SK-N-SH treated with all-trans-retinoic acid at 6 μM for 48 hours (cell line): ENCODE measurements at regions not wholly inside any gene's neighbourhood (a gene's known extent, or its start where the extent isn't known, plus 50 kb on each side); places are given as distances from the start of the nearest gene placed in this dataset.

Source experiments
- ATAC-seq: fragments of 200-7000 bp; cut with Tn5 transposase; 3 replicates; pipeline ENCODE4 v1.9.1; 2020; ENCODE audit warnings: mild to moderate bottlenecking, moderate library complexity
- ARNTL ChIP-seq: fragments of 450-650 bp; formaldehyde crosslinking; IDR thresholded peaks from 2 replicates; pipeline ENCODE4 v1.5.0; 2020; ENCODE audit warnings: low read depth, mild to moderate bottlenecking, moderate library complexity, borderline replicate concordance
- BACH2 ChIP-seq: fragments of 250-450 bp; sonication (Bioruptor Pico); IDR thresholded peaks from 2 replicates; pipeline ENCODE4 v1.9.0; 2021; ENCODE audit warnings: mild to moderate bottlenecking, borderline replicate concordance
- CSDC2 ChIP-seq: fragments of 250-450 bp; sonication (Bioruptor Pico); IDR thresholded peaks from 2 replicates; pipeline ENCODE4 v1.5.0; 2020; ENCODE audit warnings: mild to moderate bottlenecking, moderate library complexity
- ESRRG ChIP-seq: fragments of 250-450 bp; sonication (Bioruptor Pico); IDR thresholded peaks from 2 replicates; pipeline ENCODE4 v1.6.1; 2021; ENCODE audit warnings: mild to moderate bottlenecking
- ISL1 ChIP-seq: fragments of 250-450 bp; sonication (Bioruptor Pico); IDR thresholded peaks from 2 replicates; pipeline ENCODE4 v2.1.2; 2022; ENCODE audit warnings: mild to moderate bottlenecking, moderate library complexity
- OSR1 ChIP-seq: fragments of 250-450 bp; sonication (Bioruptor Pico); IDR thresholded peaks from 2 replicates; pipeline ENCODE4 v1.8.0; 2022; ENCODE audit warnings: moderate library complexity, mild to moderate bottlenecking, inconsistent platforms
- PPARA ChIP-seq: fragments of 250-450 bp; sonication (Bioruptor Pico); IDR thresholded peaks from 2 replicates; pipeline ENCODE4 v1.5.0; 2020; ENCODE audit warnings: mild to moderate bottlenecking, borderline replicate concordance
- RARB ChIP-seq: fragments of 250-450 bp; sonication (Bioruptor Pico); IDR thresholded peaks from 2 replicates; pipeline ENCODE4 v1.8.0; 2021; ENCODE audit warnings: mild to moderate bottlenecking, moderate library complexity
- SNAI2 ChIP-seq: fragments of 250-450 bp; sonication (Bioruptor Pico); IDR thresholded peaks from 2 replicates; pipeline ENCODE4 v1.5.0; 2020; ENCODE audit warnings: mild to moderate bottlenecking, moderate library complexity
- TCF4 ChIP-seq: fragments of 250-450 bp; sonication (Bioruptor Pico); IDR thresholded peaks from 2 replicates; pipeline ENCODE4 v1.8.0; 2021; ENCODE audit warnings: mild to moderate bottlenecking, moderate library complexity, borderline replicate concordance
- TOX ChIP-seq: fragments of 250-450 bp; sonication (Bioruptor Pico); IDR thresholded peaks from 2 replicates; pipeline ENCODE4 v1.8.0; 2021; ENCODE audit warnings: mild to moderate bottlenecking, moderate library complexity, borderline replicate concordance
- ZC3H10 ChIP-seq: fragments of 250-450 bp; sonication (Bioruptor Pico); IDR thresholded peaks from 2 replicates; pipeline ENCODE4 v1.5.1; 2021; ENCODE audit warnings: mild to moderate bottlenecking, moderate library complexity
- ZFP3 ChIP-seq: fragments of 250-450 bp; sonication (Bioruptor Pico); IDR thresholded peaks from 2 replicates; pipeline ENCODE4 v1.5.0; 2020; ENCODE audit warnings: mild to moderate bottlenecking, moderate library complexity
- ZFP30 ChIP-seq: fragments of 450-650 bp; formaldehyde crosslinking; IDR thresholded peaks from 2 replicates; pipeline ENCODE4 v1.5.0; 2022; ENCODE audit warnings: mild to moderate bottlenecking, moderate library complexity
- ZNF565 ChIP-seq: fragments of 450-650 bp; formaldehyde crosslinking; conservative IDR thresholded peaks from 2 replicates; pipeline ENCODE4 v1.5.0; 2020; ENCODE audit warnings: low read depth, mild to moderate bottlenecking, moderate library complexity
- ZNF70 ChIP-seq: fragments of 450-650 bp; formaldehyde crosslinking; IDR thresholded peaks from 2 replicates; pipeline ENCODE4 v1.5.0; 2020; ENCODE audit warnings: mild to moderate bottlenecking, moderate library complexity
- ZNF8 ChIP-seq: fragments of 450-650 bp; formaldehyde crosslinking; IDR thresholded peaks from 2 replicates; pipeline ENCODE4 v1.5.0; 2020; ENCODE audit warnings: mild to moderate bottlenecking, moderate library complexity
- TF ChIP-seq, protein P1 (sequence below): fragments of 250-450 bp; sonication (Bioruptor Pico); IDR thresholded peaks from 2 replicates; pipeline ENCODE4 v1.5.1; 2021; ENCODE audit warnings: mild to moderate bottlenecking, moderate library complexity
- TF ChIP-seq, protein P2 (sequence below): fragments of 250-450 bp; sonication (Bioruptor Pico); IDR thresholded peaks from 2 replicates; pipeline ENCODE4 v1.5.0; 2020; ENCODE audit warnings: mild to moderate bottlenecking, moderate library complexity
- TF ChIP-seq, protein P3 (sequence below): fragments of 250-450 bp; sonication (Bioruptor Pico); IDR thresholded peaks from 2 replicates; pipeline ENCODE4 v1.8.0; 2021; ENCODE audit warnings: low read depth, mild to moderate bottlenecking, moderate library complexity, borderline replicate concordance
- TF ChIP-seq, protein P4 (sequence below): fragments of 250-450 bp; sonication (Bioruptor Pico); IDR thresholded peaks from 2 replicates; pipeline ENCODE4 v1.8.0; 2020; ENCODE audit warnings: mild to moderate bottlenecking, moderate library complexity, borderline replicate concordance

DNA sequence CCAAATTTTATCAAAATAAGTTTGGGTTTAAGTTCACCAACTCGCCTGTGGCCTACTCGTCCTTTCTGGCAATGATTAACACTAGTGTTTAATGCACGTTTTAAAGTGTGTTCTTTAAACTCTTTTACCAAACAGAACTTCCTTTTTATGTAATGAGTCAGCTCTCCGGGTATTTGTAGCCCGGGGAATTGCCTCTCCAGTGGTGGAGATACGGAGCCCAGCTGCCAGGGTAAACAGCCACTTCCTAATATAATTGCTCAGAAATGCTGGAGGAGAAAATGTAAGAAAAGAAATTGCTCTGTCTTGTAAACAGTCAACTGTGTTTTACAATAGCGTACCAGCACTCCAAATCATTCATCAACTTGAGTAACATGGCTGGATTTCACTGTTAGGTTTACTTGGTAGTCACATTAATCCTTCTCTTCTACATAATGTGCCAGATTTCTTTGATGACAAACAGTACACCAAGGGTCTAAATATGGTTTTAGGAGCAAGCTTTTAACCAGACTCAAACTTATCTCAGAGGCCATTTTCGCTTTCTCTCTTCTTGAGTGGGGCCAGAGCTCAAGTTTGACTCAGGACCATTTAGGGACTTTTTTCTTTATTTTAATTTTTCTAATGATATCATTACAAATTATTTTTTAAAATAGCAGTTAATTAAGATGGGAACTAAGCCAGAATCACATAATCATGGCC is 101.2 kb upstream of the SLC38A2 start:
- peak; percentile 95 for ATAC-seq
- TF ChIP-seq TCF4 (CRISPR knock-in tag) (no peak), OSR1 (CRISPR knock-in tag) (no peak), ZC3H10 (CRISPR knock-in tag) (no peak), ESRRG (CRISPR knock-in tag) (no peak), ZNF8 (peak; percentile 67; the same call in 1 of the 2 replicates), ZFP30 (CRISPR knock-in tag) (no peak), CSDC2 (no peak), ZFP3 (CRISPR knock-in tag) (no peak), RARB (CRISPR knock-in tag) (no peak), ISL1 (CRISPR knock-in tag) (peak; percentile 80), SNAI2 (no peak)
- TF ChIP-seq, protein P1, sequence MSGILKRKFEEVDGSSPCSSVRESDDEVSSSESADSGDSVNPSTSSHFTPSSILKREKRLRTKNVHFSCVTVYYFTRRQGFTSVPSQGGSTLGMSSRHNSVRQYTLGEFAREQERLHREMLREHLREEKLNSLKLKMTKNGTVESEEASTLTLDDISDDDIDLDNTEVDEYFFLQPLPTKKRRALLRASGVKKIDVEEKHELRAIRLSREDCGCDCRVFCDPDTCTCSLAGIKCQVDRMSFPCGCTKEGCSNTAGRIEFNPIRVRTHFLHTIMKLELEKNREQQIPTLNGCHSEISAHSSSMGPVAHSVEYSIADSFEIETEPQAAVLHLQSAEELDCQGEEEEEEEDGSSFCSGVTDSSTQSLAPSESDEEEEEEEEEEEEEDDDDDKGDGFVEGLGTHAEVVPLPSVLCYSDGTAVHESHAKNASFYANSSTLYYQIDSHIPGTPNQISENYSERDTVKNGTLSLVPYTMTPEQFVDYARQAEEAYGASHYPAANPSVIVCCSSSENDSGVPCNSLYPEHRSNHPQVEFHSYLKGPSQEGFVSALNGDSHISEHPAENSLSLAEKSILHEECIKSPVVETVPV (CRISPR knock-in tag), result no peak
- TF ChIP-seq, protein P2, sequence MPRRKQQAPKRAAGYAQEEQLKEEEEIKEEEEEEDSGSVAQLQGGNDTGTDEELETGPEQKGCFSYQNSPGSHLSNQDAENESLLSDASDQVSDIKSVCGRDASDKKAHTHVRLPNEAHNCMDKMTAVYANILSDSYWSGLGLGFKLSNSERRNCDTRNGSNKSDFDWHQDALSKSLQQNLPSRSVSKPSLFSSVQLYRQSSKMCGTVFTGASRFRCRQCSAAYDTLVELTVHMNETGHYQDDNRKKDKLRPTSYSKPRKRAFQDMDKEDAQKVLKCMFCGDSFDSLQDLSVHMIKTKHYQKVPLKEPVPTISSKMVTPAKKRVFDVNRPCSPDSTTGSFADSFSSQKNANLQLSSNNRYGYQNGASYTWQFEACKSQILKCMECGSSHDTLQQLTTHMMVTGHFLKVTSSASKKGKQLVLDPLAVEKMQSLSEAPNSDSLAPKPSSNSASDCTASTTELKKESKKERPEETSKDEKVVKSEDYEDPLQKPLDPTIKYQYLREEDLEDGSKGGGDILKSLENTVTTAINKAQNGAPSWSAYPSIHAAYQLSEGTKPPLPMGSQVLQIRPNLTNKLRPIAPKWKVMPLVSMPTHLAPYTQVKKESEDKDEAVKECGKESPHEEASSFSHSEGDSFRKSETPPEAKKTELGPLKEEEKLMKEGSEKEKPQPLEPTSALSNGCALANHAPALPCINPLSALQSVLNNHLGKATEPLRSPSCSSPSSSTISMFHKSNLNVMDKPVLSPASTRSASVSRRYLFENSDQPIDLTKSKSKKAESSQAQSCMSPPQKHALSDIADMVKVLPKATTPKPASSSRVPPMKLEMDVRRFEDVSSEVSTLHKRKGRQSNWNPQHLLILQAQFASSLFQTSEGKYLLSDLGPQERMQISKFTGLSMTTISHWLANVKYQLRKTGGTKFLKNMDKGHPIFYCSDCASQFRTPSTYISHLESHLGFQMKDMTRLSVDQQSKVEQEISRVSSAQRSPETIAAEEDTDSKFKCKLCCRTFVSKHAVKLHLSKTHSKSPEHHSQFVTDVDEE, result no peak

DNA sequence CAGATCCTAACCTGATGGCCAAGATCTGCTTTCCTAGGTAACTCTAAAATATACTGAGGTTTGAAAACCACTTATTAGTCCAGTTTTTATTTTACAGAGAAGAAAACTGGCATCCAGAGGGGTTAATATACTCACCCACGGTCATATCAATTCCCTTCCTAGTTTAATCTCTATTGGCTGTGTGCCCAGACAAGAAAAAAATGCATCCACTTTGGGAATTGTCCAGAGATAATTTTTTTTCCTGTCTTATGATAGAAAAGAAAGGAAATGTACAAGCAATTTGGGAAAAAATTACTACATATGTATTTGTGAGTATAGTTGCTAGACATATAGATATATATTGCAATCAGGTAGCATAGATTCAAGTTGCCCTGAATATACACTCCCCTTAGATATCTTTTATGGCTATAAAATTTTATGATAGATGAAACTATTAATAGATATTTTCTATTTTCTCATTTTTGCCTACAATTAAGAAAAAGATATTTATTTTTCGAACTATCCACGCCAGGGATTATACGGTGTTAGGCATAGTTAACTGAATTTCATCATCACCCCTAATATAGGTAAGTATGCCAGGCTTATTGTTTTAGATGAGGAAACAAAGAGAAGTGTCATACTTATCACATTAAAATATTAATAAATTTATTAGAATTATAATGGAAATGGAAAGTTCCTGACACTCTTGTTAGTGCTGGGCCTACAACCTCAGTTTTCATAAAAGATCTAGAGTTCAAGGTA is 100.5 kb upstream of the SLC38A2 start:
- peak; percentile 25 for ATAC-seq
- peak; percentile 78 for TF ChIP-seq ISL1 (CRISPR knock-in tag)
- no peak for TF ChIP-seq ZNF70 (CRISPR knock-in tag)
- TF ChIP-seq, all 23 proteins: peak for 1

DNA sequence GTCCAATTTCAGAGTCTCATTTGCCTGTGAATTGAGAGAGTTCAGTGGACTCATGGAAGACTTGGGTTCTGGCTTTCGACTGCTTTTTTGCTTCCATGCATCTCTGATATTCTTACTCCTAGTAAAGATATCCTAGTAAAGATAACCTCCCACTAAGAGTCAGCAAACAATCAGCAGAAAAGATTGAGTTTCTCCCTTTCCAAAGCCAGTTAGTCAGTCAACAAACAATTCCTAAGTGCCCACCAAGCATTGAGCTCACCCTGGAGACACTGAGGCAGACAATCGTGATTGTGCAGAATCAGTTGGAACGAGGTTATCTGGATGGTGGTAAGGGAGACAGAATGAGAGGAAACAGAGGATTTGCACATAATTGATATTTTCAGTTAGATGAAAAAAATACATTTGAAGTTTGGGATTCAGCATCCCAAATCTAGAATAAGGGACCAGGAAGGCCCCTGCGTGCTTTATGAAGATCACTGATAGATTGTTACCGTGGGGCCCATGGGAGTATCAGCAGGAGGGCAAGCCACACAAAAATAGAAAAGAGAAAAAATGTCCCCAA is 99.7 kb upstream of the SLC38A2 start:
- TF ChIP-seq ARNTL (CRISPR knock-in tag) (no peak), TCF4 (CRISPR knock-in tag) (no peak), ZFP3 (CRISPR knock-in tag) (no peak), TOX (CRISPR knock-in tag) (no peak), PPARA (CRISPR knock-in tag) (no peak), ZNF8 (no peak), BACH2 (CRISPR knock-in tag) (no peak), OSR1 (CRISPR knock-in tag) (no peak)
- ATAC-seq, result no peak

DNA sequence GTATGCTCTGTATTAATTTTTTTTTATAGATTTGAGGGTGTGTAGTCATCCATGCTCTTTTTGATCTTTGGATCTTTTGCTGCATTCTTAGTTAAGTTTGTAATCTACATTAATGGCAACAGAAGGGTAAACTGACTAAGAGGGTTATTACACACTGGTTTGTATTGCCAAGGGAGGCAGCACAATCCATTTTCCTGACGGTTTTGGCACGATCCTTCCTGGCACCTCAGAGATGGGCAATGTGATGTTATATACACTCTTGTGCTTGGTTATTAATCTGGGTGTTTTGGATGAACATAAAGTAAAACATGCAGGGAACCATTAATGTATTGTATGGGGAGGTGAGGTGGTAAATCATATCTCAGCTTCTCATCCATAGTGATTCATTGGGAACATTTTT is 98.8 kb upstream of the SLC38A2 start:
- no peak for ATAC-seq
- no peak for TF ChIP-seq TCF4 (CRISPR knock-in tag)
- TF ChIP-seq, all 23 proteins: peak for 0

DNA sequence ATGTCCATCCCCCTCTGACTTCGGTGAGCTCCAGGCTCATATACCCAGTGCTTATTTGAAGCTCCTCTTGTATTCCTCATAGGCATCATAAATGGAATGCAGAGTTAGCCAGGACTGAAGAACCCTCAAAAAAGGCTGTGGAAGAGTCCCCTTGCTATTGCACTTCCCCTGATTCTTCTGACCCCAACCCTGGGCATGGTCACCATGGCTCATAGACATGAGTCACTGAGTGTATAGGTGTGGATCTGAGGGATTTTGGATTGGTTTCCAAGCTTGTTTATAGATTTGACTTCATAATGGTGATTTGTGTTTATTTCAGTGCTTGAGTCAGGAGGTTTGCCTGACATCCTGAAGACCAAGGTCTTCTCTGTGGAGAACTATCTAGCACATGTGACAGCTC is 98.4 kb upstream of the SLC38A2 start:
- TF ChIP-seq, protein P3, sequence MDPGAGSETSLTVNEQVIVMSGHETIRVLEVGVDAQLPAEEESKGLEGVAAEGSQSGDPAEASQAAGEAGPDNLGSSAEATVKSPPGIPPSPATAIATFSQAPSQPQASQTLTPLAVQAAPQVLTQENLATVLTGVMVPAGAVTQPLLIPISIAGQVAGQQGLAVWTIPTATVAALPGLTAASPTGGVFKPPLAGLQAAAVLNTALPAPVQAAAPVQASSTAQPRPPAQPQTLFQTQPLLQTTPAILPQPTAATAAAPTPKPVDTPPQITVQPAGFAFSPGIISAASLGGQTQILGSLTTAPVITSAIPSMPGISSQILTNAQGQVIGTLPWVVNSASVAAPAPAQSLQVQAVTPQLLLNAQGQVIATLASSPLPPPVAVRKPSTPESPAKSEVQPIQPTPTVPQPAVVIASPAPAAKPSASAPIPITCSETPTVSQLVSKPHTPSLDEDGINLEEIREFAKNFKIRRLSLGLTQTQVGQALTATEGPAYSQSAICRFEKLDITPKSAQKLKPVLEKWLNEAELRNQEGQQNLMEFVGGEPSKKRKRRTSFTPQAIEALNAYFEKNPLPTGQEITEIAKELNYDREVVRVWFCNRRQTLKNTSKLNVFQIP (CRISPR knock-in tag), result no peak
- TF ChIP-seq ZNF565 (no peak), ZNF70 (CRISPR knock-in tag) (no peak)
- TF ChIP-seq, protein P4, sequence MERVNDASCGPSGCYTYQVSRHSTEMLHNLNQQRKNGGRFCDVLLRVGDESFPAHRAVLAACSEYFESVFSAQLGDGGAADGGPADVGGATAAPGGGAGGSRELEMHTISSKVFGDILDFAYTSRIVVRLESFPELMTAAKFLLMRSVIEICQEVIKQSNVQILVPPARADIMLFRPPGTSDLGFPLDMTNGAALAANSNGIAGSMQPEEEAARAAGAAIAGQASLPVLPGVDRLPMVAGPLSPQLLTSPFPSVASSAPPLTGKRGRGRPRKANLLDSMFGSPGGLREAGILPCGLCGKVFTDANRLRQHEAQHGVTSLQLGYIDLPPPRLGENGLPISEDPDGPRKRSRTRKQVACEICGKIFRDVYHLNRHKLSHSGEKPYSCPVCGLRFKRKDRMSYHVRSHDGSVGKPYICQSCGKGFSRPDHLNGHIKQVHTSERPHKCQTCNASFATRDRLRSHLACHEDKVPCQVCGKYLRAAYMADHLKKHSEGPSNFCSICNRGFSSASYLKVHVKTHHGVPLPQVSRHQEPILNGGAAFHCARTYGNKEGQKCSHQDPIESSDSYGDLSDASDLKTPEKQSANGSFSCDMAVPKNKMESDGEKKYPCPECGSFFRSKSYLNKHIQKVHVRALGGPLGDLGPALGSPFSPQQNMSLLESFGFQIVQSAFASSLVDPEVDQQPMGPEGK, result no peak

More for the DNA sequence above, 98.4 kb upstream of the SLC38A2 start:
- ATAC-seq, result no peak
